HG02571 (cell line): ENCODE measurements at regions not wholly inside any gene's neighbourhood (a gene's known extent, or its start where the extent isn't known, plus 50 kb on each side); places are given as distances from the start of the nearest gene placed in this dataset.
"Not testable (repeated sequence)": the region's sequence is repeated elsewhere in the genome, so short reads cannot be mapped to it uniquely, and the experiment has no call there.

Source experiments
- ATAC-seq: cut with Tn5 transposase; IDR thresholded peaks from one replicate; pipeline ENCODE4 v1.9.1; 2021; ENCODE audit warnings: mild to moderate bottlenecking, moderate library complexity; ENCODE audit not compliant: unreplicated experiment

DNA sequence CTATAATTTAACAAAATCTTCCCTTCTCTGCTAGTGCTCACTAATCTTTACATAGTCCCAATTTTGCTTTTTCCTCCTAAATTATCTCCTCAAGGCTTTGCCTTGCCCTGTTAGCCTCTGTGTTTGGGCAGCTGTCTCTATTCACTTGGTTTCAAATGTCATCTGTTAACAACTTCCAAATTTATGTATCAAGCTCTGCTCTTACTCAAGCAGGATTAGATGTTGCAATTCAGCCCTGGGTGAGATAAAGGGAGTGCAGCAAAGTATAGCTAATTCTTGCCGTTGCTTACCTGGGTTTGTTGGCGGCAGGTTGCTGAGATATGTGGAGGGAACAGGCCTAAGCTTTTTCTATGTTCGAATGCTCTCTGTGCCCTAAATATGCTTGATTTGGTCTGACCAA, 483.8 kb downstream of the DMAC1 start:
- ATAC-seq = no peak

DNA sequence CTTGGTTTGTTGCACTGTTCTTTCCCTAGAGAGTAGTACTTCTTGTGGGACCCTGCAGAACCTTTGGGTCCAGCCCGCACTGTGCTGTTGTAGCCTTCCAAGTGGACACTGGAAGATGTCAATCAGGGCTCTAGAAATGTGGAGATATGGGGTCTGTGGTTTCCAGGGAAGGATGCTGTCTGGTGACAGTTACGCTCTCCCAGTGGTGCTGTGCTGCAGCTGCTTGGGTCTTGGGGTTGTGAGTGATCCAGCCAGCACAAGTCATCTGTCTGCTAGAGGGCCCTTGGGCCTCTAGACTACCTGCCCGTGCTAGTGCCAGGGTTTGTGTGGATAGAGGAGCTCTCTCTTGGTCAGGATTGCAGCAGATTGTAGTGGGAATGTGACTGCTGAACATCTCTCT, 484.5 kb downstream of the DMAC1 start:
- no peak for ATAC-seq

DNA sequence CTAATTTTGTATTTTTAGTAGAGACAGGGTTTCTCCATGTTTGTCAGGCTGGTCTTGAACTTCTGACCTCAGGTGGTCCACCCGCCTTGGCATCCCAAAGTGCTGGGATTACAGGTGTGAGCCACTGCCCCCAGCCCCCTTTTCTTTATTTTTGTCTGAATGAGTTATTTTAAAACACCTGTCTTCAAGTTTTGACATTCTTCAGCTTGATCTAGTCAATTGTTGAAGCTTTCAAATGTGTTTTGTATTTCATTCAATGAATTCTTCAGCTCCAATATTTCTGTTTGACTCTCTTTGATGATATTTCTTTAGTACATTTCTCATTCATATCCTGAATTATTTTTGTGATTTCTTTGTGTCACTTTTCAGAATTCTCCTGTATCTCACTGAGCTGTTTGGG, 486.2 kb downstream of the DMAC1 start:
- ATAC-seq = no peak

DNA sequence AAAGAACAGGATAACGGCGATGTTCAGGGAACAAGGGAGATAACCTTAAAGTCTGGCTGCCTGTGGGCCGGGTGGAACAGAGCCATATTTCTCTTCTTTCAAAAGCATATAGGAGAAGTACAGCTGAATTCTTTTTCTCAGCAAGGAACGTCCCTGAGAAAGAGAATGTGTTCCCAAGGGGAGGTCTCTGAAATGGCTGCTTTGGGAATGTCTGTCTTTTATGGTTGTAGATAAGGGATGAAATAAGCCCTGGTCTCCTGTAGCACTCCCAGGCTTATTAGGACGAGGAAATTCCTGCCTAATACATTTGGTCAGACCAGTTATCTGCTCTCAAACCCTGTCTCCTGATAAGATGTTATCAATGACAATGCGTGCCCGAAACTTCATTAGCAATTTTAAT, 490.5 kb downstream of the DMAC1 start:
- ATAC-seq = not testable (repeated sequence)

DNA sequence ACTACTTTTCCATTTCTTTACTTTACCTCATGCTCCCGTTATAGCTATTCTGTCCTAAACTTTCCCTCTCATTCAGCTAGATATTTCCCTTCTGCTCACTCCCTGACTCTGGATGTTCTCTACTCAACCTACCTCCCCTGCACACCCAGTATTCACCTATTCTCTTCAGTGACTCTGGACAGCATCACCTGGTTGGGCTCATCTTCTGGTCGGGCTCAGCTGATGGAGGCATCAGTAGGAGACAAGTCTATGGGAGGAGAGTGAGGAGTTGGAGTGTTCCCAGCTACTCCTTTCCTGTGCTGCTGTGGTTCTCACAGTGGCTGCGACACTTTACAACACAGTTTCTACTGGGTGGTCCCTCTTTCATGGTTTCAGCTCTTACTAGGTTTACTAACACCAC, 493.9 kb downstream of the DMAC1 start:
- no peak for ATAC-seq

DNA sequence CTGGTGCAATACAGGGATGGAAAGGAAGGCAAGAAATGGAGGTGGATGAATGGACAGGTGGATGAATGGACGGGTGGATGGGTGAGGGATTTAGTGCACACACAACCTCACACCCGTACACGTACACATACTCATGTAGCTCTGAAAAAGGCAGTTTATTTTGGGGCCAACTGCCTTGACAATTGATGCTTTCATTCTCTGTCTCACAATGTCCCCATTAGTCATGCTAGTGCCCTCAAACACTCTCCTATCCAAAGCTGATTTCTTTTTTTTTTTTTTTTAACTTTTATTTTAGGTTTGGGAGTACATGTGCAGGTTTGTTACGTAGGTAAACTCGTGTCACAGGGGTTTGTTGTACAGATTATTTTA, 495.0 kb downstream of the DMAC1 start:
- ATAC-seq = no peak

DNA sequence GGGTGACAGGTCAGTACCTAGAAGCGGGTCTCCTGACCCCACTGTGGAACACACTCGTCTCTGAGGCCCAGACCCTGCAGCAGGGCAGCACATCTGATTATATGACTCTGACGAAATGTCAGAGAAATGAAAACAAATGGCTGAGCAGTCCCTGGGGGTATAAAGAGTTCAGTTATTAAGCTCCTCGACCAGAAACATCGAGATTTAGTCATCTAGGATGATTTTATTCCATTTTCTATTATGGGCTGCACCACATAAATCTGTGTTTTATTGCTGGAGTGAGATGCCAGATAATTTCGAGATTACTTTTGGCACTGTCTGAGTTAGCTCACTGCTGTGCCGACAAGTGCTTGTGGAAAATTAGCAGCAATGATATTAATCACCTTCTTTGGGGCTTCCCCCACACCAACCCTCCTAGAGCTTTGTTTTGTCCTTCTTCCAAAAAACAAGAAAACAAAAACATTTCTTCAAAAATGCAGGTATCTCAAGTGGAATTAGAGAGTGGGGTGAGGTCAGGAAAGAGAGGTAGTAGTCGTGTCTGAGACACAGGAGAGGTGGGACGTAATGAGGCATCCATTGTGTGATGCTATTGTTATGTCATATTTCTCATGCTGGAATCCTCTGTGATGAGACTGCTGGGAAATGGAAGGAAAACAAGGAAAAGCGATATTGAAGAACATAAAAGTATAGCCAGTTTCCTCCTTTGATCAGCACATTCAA, 495.5 kb downstream of the DMAC1 start:
- no peak for ATAC-seq

DNA sequence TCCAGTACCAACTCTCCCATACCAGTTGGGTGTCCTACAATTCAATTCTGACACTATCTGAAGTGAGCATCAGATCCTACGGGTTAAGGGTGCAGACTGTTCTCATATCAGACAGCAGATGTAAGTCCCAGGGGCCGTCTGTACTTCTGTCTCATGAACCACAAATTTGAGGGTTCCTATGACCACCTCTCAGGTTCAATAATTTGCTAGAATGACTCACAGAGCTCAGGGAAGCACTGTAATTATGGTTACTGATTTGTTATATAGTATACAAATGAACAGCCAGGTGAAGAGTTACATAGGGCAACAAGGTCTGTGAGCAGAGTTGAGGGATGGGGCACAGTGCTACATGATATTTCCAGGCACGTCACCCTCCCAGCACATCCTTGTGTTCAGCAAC, 499.1 kb downstream of the DMAC1 start:
- ATAC-seq = no peak

DNA sequence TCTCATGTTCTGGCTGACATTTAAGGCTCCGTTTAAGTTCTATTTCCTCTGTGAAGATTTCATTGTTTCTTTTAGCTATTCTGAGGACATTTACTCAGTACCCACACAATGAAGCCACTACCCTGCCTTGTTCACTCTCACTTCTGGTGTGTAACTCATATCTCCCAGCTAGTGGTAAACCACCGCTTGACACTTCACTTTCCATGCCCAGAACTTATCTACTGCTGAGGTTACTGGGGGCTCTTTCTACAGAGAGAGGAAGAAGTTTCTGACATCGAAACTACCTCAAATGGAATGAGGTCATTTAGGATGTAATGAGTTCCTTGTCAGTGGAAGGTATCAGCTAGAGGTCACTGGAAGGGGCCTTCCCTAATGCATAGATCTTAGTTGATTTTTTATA, 501.5 kb downstream of the DMAC1 start:
- ATAC-seq = peak; percentile 97

DNA sequence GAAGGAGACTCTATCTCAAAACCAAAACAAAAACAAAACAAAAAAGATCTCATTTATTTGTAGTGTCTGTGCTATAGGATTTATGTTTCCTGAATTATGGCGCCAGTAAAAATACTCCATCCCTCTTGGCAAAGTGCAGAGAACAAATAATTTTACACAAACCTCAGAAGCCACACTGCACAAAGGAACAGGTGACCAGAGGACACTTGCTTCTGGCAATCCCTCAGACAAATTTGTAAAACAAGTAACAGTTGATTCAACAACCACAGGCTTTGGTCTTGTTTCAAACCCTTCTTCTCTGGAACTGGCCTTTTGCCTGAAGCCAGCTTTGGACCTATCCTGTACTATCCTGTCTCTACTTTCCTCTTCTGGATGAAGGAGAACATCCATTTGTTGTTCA, 502.1 kb downstream of the DMAC1 start:
- ATAC-seq = no peak

DNA sequence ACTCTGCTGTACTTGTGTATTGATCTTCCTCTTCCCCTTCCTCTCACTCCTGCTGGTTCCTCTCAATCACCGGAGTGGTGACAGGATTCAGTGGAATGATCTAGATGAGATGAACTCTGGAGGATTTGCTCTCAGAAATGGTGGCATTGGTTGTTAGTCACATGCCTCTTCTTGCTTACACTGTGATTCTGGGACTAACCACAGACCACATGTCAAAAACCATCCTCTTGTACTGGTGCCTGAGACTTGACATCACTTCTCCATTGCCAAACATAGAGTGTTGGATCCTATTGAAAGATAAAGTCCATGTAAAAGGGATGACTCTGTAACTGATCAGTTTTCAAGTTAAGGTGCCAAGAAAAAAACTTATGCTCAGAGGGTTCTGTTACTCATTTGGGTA, 506.5 kb downstream of the DMAC1 start:
- ATAC-seq = no peak

DNA sequence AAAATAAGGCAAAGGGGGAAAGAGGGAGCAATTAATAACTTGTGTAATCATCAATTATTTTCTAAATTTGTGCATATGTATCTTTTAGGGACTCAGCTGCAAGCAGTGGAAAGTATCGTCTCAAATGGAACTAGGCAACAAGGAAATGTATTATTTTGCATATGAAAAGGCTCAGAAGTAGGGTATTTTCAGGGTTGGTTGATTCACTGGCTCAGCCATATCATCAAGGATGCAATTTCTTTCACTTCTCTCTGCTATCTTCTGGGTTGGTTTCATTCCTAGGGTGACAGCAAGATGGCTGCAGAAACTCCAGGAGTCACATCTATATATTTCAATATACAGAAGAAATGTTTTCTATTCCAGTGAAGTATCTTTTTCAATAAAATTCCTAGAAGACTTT, 509.8 kb downstream of the DMAC1 start:
- no peak for ATAC-seq

DNA sequence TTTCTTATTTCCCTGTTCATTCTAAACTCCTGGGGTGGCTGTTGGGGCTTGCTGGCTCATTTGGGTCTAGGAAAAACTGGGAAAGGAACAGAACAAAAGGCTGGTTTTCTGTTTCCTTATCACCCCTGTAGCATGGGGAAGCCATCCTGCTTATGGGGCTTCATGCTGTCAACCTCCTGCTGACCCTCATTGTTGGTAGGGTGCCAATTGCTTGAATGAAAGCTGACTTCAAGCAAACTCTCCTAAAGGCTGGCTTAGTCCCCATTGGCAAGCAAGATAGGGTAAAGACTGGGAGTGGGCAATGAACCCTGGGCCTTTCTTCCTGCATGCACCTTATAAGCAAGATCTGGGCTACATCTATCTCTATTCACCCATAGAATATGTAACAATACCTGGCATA, 511.6 kb downstream of the DMAC1 start:
- ATAC-seq = no peak

DNA sequence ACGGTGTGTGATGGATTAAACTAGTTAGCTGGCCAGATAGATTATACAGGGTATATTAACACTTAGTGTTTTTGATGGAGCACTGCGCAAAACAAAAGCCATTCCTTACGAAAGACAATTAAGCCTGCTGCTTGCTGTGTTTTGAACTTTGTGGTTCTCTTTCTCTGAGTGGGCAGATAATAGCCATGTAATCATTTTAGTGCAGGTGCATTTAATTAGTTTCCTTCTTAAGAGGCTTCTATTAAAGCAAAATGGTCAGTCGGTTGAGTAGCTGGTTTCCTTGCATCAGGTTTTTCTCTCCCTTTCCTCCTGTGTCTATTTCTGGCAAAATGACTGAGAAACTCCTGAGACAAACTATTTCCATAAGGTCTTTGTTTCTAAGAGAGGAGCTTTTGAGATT, 512.5 kb downstream of the DMAC1 start:
- no peak for ATAC-seq

DNA sequence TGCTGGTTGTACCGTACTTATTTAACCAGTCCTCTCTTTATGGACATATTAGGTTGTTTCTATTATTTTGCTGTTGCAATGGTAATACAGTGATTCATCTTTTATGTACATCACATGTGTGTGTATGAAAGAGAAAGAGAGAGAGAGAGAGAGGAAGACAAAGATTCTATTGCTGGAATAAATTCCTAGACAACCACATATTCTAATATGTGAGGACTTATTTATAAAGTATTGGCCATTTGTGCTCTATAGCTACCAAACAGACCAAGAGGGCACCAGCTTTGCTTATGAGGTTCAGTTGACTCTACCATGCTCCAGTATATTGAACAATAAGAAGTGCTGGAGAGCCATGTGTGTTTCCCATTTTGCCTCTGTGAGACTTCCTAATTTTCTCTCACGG, 513.5 kb downstream of the DMAC1 start:
- ATAC-seq = no peak

DNA sequence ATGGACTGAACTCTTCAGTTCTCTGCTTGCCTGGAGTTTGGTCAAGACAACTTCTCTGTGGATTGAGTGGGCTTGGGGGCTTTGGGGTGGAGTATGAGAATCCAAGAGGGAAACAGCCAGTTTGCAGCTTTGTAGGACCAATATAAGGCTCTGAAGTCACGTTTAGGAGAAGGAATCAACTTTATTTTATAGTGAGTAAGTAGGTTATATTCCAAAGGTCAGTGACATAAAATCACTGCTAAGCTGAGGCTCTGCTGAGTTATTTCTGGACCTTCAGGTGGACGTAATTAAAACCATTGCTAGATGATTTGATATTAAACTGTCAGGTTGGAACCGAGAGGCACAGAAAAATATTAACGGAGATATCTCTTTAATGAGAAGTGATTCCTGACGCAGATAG, 514.4 kb downstream of the DMAC1 start:
- no peak for ATAC-seq

DNA sequence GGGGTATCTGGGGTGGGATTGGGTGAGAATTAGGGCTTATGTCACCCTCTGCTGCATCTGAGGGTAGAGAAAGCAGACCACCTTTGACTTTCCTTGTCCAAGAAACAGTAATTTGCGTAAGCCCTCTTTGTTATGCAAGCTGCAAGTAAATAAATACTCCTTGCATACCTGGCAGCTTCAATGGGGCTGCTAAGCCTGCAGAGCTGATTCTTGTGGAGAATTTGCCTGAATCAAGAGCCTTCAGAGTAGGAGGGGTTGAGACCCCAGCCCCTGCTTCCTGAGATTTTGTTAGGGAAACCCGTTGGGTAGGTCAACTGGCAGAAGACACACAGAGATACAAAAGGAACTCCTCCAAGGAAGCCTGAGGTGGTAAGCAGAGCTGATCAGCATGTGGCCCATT, 515.1 kb downstream of the DMAC1 start:
- ATAC-seq = no peak

DNA sequence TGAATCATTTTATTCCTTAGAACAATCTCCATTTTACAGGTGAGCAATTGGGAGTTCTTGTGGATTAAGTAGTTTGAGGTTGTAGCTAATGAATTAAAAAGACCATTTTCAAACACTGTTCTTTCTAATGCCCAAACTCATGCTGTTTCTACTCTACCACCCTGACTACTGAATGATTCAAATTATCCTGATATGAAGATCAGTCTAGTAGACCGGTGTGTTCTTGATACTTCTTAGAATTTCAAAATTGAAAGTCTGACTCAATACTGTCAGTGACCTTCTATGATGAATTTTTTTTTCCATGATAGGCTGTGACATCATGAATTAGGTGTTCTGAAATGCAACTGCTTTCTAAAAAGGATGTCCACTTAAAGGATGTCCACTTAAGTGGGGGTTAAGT, 515.5 kb downstream of the DMAC1 start:
- ATAC-seq = no peak

DNA sequence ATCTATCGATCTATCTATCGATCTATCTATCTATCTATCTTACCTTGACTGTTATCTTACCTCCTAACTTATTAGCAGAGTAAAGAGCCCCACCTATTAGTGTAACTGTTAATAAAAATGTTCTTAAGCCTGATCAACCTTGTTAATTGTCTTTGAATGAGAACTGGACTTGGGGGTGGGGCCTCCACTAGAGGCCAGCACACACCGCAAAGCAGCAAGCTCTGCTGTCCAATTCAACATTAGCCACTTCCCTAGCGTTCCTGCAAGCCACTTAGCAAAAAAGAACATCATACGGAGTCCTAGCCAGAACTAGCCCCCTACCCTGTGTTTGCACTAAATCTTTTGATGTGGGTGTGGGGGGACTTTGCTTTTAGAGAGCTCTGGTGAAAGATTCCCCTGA, 515.8 kb downstream of the KDM4C start:
- no peak for ATAC-seq

DNA sequence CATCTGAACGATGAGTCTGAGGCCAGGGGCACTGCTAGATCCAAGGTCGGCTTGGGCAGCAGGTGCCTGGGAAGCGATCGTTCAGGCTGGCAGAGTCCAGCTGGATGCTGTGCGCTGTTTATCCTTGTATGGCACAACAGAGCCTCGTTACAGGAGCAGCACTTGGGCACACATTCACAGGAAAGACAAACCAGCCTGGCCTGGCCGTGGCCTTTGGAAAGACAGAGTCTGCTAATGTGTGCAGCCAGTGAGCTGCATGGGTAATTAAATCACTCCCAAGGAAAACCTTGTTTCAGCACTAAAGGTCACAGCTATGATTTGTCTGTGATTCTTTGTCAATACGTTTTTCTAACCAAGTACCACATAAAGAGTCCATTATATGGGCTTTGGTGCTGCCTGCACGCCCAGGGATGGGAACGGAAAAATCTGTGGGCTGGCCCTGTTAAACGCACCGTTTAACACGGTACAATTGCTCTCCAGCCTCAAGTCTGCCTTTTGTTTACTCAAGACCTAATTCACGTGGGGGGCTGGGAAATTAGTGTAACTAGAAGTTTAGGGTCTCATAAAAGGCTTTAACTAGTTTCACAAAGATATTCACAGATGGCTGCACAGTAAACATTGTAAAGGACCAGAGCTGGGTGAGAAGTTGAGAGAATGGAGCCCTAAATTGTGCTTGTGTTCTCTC, 509.3 kb downstream of the KDM4C start:
- no peak for ATAC-seq

DNA sequence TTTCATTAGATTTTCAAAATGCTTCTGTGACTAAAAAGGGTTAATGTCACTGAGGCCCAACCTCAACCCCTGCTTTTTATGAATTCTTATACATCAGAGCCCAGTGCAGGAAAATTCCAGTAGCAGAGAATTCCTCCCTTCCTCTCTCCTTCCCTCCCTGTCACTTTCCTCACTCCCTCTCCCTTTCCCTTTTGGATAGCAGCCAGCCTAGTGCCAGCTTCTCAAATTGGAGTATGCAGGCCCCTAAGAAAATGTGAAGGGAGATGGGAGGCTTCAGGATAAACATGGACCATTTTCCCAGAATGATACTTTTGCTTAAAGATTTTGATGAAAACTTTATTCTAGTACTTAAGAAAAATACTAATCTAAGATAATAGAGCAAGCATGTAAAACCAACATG, 507.4 kb downstream of the KDM4C start:
- no peak for ATAC-seq

DNA sequence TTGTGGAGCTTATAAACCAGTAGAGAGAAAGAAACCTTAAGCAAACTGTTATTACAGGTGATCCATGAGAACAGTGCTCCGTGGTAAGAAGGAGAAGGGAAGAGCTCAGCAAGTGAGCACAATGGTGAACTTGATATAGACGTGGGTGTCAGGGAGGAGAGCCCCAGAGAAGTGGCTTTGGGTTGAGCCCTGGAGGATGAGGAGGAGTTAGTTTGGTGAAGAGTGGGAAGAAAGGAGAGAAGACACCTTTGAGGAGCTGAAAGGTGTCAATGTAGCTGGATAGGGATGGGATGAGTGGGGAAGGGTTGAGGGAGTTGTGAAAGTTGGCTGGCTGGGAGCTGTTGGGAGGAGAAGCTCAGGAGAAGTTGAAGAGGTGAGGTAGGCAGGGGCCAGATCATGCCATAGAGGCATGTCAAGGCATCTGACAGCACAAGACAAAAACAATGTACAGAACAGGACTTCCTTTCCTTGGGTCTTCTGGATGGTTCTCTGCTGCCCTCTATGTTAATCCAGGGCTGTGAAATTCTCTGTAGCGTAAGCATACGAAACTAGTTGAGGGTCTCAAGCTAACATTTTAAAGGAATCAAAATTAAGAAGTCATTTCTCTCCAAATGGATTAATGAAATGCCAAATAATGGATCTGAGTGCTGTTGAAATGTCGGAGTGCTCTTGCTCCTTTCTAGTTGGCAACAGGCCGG, 501.9 kb downstream of the KDM4C start:
- no peak for ATAC-seq
